ENCODE measurements at regions not wholly inside any gene's neighbourhood (a gene's known extent, or its start where the extent isn't known, plus 50 kb on each side); places are given as distances from the start of the nearest gene placed in this dataset.

GRCh38 chr14:65278589-65278988 is 133.9 kb upstream of the FUT8 start:
- no peak for DNase-seq

DNA sequence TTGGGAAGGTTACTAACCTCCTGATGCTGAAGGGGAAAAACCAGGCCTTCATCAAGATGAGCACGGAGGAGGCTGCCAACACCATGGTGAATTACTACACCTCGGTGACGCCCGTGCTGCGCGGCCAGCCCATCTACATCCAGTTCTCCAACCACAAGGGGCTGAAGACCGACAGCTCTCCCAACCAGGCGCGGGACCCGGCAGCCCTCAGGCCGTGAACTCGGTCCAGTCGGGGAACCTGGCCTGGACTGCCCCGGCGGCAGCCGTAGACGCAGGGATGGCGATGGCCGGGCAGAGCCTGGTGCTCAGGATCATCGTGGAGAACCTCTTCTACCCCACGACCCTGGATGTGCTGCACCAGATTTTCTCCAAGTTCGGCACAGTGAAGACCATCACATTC is 133.0 kb upstream of the FUT8 start:
- no peak for DNase-seq

GRCh38 chr14:65279958-65280357 is 132.6 kb upstream of the FUT8 start:
- no peak for DNase-seq

DNA sequence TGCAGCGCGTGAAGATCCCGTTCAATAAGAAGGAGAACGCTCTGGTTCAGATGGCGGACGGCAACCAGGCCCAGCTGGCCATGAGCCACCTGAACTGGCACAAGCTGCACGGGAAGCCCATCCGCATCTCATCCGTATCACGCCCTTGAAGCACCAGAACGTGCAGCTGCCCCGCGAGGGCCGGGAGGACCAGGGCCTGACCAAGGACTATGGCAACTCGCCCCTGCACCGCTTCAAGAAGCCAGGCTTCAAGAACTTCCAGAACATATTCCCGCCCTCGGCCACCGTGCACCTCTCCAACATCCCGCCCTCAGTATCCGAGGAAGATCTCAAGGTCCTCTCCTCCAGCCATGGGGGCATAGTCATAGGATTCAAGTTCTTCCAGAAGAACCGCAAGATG is 131.9 kb upstream of the FUT8 start:
- DNase-seq, result no peak

- DNase-seq, result peak in 55 of 56 donors; percentile 12 to 94 (median 74)
Measured at GRCh38 chr14:65281991-65282895, 130.3 kb upstream of the FUT8 start.

GRCh38 chr14:65282896-65283253 is 129.7 kb upstream of the FUT8 start:
- DNase-seq, result peak in 1 of 56 donors; percentile 52

- DNase-seq, result peak in 4 of 56 donors; percentile 7 to 38 (median 14)
Measured at GRCh38 chr14:65286443-65286842, 126.1 kb upstream of the FUT8 start.

DNA sequence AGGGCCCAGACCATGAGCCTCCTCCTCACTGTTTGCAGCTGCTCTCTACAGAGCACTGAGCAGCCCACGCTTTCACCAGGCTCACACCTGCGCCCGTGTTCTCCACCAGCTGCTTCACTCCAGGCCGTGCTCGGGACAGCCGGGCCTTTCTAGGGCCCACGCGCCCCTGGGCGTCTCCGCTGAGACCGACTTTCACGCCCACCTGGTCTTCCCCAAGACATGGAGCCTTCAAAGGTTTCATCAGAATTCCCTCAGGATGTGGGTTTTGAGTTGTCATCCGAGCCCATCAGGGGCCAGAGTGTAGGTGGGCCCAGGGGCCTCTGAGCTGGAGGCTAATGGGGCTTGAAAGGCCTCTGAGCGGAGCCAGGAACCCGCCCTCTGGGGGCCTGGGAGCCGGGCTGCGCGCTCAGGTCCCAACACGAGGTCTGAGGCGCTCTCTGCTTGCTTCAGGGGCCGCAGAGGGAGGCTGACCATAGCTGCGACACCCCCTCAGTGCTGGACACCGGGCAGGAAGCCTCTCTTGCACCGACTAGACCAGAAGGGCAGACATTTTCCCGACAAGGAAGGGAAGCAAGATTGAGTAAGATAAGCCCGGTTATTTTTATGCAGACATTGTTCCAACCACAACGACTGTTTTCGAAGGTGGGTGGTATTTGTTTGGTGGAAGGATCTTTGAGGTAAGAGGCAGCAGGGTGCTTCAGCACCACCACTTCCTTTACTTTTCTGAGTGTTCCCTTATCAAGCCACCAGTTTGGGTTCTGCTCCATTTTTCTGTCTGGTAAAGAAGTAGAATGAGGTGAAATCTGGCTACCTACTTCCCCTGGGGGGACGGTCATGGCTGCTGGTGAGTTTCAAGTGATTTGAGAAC is 125.0 kb upstream of the FUT8 start:
- peak in 1 of 56 donors; percentile 4 for DNase-seq

- DNase-seq, result no peak
Measured at GRCh38 chr14:65290830-65291229, 121.7 kb upstream of the FUT8 start.

- DNase-seq, result no peak
Measured at GRCh38 chr14:65291531-65291930, 121.0 kb upstream of the FUT8 start.

- DNase-seq, result no peak
Measured at GRCh38 chr14:65294816-65295215, 117.7 kb upstream of the FUT8 start.

DNA sequence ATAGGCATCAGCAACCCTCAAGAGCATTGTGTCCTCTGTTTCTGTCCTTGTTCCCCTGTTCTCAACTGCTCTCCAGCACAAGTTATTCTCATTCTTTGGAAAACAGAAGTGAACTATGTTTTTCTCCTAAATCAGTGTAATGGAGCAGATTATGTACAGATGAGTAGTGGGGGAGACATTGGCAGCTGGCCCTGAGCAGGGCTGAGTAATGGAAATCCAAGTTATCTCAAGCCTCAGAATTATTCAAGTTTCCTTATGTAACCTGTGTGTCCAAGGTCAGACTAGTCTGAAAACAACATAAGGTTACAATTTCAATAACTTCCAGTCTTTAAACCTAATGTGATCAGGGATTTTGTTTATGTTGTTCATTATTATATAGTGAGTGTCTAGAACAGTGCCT is 116.1 kb upstream of the FUT8 start:
- no peak for DNase-seq

- no peak for DNase-seq
Measured at GRCh38 chr14:65296876-65297275, 115.7 kb upstream of the FUT8 start.

GRCh38 chr14:65297744-65298143 is 114.8 kb upstream of the FUT8 start:
- DNase-seq, result no peak

DNA sequence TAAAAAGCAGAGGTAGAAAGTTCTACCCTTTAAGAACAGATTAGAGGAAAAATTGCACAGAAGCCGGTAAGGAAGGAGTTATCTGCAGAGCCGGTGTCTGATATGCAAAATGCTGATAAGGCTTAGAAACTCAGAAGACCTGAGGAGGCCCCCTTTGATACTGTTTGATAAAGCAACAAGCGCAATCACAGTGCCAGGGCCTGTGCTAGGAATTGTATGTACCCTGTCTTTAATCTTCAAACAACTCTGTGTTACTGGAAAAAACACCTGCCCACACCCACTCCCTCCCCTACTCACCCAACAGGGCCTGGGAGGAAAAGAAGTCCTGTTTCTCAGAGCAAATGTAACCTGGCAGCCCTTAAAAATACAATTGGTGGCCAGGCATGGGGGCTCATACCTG is 112.7 kb upstream of the FUT8 start:
- DNase-seq, result no peak

- DNase-seq, result no peak
Measured at GRCh38 chr14:65301862-65302539, 110.5 kb upstream of the FUT8 start.

DNA sequence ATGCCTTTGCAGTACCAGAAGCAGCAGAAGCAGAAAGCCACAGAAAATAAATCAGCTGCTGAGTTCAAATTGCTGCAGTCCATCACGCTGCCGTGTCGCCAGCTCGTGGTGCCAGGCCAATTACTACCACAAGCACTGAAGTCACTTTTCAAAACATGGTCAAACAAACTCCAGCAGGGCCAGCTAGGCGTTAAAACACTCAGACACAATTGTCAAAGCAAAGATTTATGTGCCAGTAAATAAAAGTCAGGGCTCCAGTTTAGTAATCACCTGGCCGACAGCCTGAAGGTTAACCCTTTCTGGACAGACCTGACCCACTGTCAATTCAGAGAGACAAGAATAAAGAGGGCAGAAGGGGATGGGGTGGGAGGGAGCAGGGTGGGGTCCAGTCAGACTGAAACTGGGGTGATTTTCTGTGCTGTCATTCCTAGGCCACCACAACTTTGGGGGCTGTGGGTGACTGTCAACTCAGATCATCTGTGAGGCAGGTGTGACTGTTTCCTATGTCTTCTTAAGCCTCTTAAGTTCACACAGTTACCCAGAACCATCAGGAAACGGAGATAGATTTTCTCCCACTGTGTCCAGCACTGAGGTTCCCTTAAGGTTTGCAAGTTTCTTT is 109.8 kb upstream of the FUT8 start:
- peak in 2 of 56 donors; percentile 13 to 26 for DNase-seq

DNA sequence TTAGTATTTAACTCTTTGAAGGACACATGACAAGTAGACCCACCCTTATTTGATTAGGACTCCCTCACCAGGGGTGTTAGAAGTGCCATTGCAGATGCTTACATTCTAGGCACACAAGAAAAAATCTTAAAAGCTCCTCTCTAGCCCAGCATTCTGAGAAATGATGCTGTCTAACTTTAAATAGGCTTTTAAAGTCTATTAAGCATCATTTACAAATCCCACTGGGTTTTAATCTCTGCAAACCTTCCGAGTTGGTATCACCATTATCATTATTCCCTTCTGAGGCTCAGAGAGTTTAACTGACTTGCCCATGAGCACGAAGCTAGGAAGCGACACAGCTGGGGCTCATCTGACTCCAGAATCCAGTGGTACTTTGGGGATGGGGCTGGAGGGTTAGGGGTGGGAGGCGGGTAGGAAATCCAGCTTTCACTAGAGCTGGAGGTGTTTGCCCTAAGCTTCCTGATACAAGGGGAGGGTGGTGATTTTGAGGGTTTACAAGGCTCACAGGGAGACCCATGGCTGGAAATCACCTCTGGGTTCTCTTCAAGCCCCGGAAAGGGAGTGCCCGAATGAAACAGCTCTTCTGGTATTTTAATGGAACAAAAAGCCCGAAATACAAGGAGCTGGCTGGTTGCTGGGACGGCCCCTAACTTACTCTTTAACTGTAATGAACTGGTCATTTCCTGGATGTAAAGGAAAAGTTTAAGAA is 109.2 kb upstream of the FUT8 start:
- no peak for DNase-seq

GRCh38 chr14:65303899-65304222 is 108.7 kb upstream of the FUT8 start:
- no peak for DNase-seq

DNA sequence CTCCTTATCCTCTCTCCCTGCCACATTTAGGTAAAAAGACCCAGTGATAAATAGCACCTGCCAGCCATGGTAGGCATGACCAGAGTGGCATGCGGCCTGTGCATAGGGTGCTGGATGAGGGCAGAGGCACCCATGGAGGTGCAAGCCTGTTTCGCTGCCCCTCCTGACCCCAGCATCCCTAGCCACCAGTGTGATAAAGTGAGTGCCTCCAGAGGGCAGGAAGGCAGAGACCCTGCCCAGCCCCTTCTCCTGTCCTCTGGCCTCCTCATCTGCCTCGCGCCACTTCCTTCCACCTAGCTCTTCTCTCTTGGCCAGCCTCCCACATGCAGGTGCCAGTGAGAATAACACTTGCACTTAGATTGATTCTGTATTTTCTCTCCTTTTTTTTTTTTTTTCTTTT is 108.3 kb upstream of the FUT8 start:
- no peak for DNase-seq

GRCh38 chr14:65304963-65305362 is 107.6 kb upstream of the FUT8 start:
- no peak for DNase-seq

All from amygdala (tissue), 56 donors.